Lower lobe of right lung (tissue), 2 donors: ENCODE measurements at regions not wholly inside any gene's neighbourhood (a gene's known extent, or its start where the extent isn't known, plus 50 kb on each side); places are given as distances from the start of the nearest gene placed in this dataset.
"Not testable (repeated sequence)": the region's sequence is repeated elsewhere in the genome, so short reads cannot be mapped to it uniquely, and the experiment has no call there.

Experiments used
- ATAC-seq, 2 donors: fragments of 200-7000 bp; cut with Tn5 transposase; one replicate each; pipeline ENCODE4 v1.9.1; 2020 to 2022; ENCODE audit warnings: mild to moderate bottlenecking in 2 of 2, moderate library complexity in 2 of 2
- DNase-seq: peaks from one replicate; pipeline ENCODE4 v3.0.0-alpha.2; 2020
- H3K27ac ChIP-seq: fragments of 200-600 bp; one replicate; pipeline ENCODE4 v1.8.0; 2022
- H3K27me3 ChIP-seq: fragments of 200-600 bp; one replicate; pipeline ENCODE4 v1.8.0; 2022; ENCODE audit warnings: low read depth
- H3K36me3 ChIP-seq: fragments of 200-600 bp; one replicate; pipeline ENCODE4 v1.8.0; 2022; ENCODE audit warnings: mild to moderate bottlenecking
- H3K4me1 ChIP-seq: fragments of 200-600 bp; one replicate; pipeline ENCODE4 v1.8.0; 2022
- H3K4me3 ChIP-seq: fragments of 200-600 bp; one replicate; pipeline ENCODE4 v1.8.0; 2022; ENCODE audit warnings: mild to moderate bottlenecking
- H3K9me3 ChIP-seq: fragments of 200-600 bp; one replicate; pipeline ENCODE4 v1.8.0; 2022
- CTCF ChIP-seq: fragments of 200-600 bp; IDR thresholded peaks from one replicate; pipeline ENCODE4 v1.8.0; 2022; ENCODE audit warnings: antibody characterized with exemption, mild to moderate bottlenecking
- intact Hi-C: fragments of 100-400 bp; cut with DNase I; formaldehyde crosslinking; loops from one replicate; pipeline ENCODE4 v1.11.0; 2022
- donor health status: DM: no; HTN: yes; CAD: no; lungs with severe emphysema.

- H3K4me1 ChIP-seq, result no peaks in the 10 kb centered on the region
- H3K9me3 ChIP-seq, result no peaks in the 10 kb centered on the region
- H3K27ac ChIP-seq, result no peak overlapping the region
- H3K4me3 ChIP-seq, result no peak overlapping the region
- ATAC-seq (no peak), DNase-seq (no peak)
- no peak for TF ChIP-seq CTCF
- H3K36me3 ChIP-seq, result no peaks in the 10 kb centered on the region
- intact Hi-C loops, result no loop called here
- H3K27me3 ChIP-seq, result no peaks in the 10 kb centered on the region
These were observed 429.7 kb downstream of the CDH10 start for GRCh38 chr5:24215114-24215513.

- no peaks in the 10 kb centered on the region for H3K4me1 ChIP-seq
- H3K27me3 ChIP-seq, result no peaks in the 10 kb centered on the region
- ATAC-seq (no peak), DNase-seq (no peak)
- no peak for TF ChIP-seq CTCF
- no peak overlapping the region for H3K27ac ChIP-seq
- intact Hi-C loops, result no loop called here
- H3K4me3 ChIP-seq, result no peak overlapping the region
- no peaks in the 10 kb centered on the region for H3K36me3 ChIP-seq
- H3K9me3 ChIP-seq, result peaks cover 6% of the 10 kb centered on the region
These were observed 421.9 kb downstream of the CDH10 start for GRCh38 chr5:24222876-24223275.

DNA sequence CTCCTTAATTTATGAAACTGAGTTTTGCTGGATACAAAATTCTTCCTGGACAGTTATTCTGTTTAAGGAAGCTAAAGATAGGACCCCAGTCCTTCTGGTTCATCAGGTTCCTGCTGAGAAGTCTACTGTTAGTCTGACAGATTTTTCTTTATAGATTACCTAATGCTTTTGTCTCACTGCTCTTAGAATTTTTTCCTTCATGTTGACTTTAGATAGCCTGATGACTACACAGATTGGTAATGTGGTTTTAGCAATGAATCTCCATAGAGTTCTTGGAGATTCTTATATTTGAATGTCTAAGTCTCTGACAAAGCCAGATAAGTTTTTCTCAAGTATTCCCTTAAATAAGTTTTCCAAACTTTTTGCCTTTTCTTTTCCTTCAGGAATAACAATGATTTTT is 419.7 kb downstream of the CDH10 start:
- intact Hi-C loops, result no loop called here
- H3K4me1 ChIP-seq, result no peaks in the 10 kb centered on the region
- H3K9me3 ChIP-seq, result peaks cover 6% of the 10 kb centered on the region
- H3K27me3 ChIP-seq, result no peaks in the 10 kb centered on the region
- DNase-seq, result no peak
- no peak overlapping the region for H3K4me3 ChIP-seq
- H3K27ac ChIP-seq, result no peak overlapping the region
- TF ChIP-seq CTCF, result no peak
- no peaks in the 10 kb centered on the region for H3K36me3 ChIP-seq
- ATAC-seq, result no peak

DNA sequence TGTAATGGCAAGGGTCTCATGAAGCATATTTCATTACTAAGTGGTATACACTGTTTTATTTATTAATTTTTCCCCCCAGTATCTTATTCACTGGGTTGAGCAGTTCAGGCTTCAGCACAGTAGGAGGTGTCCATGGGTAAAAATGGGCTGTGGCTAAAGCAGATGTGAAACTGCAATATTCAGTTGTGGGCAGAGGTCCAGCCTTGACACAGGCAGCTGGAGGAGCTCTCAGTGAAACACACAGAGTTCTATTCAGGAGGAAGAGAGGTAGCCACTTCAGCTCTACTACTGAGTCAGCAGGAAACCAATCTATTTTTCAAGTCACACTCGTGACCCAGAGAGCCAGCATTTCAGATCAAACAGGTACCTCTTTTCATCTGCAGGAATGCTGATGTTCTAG is 418.3 kb downstream of the CDH10 start:
- H3K9me3 ChIP-seq, result no peaks in the 10 kb centered on the region
- ATAC-seq, result no peak

GRCh38 chr5:24227881-24228280 is 416.9 kb downstream of the CDH10 start:
- H3K27ac ChIP-seq, H3K27me3 ChIP-seq, DNase-seq, H3K4me1 ChIP-seq, ATAC-seq, H3K36me3 ChIP-seq, H3K9me3 ChIP-seq, H3K4me3 ChIP-seq, intact Hi-C loops: not testable (repeated sequence)

More for the DNA sequence above, 418.3 kb downstream of the CDH10 start:
- DNase-seq, result no peak
- Histone ChIP-seq H3K36me3 (no peaks in the 10 kb centered on the region), H3K4me1 (no peaks in the 10 kb centered on the region), H3K27me3 (no peaks in the 10 kb centered on the region), H3K4me3 (no peak overlapping the region), H3K27ac (no peak overlapping the region)
- intact Hi-C loops, result no loop called here
- TF ChIP-seq CTCF, result no peak

DNA sequence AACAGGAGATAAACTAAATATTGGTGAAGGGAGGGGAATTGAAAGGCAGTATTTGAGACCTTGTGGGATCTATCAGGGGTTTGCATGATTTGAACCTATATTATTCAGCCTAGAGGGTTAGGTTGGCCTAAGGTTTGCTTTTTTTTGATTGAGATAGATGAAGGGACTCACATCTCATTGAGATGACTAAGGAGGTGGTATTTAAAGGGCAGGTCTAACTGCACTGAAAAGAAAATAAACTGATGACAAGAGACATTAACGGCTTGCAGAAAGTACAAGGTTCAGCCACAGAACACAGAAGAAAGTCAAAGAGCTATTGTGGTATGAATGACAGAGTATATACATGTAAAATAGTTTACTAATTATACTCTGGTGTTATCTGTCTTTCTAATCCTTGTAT is 412.7 kb downstream of the CDH10 start:
- no peak for ATAC-seq
- Histone ChIP-seq H3K4me1 (no peaks in the 10 kb centered on the region), H3K27ac (no peak overlapping the region), H3K36me3 (no peaks in the 10 kb centered on the region), H3K27me3 (no peaks in the 10 kb centered on the region), H3K4me3 (no peak overlapping the region), H3K9me3 (no peaks in the 10 kb centered on the region)
- intact Hi-C loops, result no loop called here
- no peak for DNase-seq
- no peak for TF ChIP-seq CTCF
